GM18951 (cell line): ENCODE measurements at regions not wholly inside any gene's neighbourhood (a gene's known extent, or its start where the extent isn't known, plus 50 kb on each side); places are given as distances from the start of the nearest gene placed in this dataset.
"Not testable (repeated sequence)": the region's sequence is repeated elsewhere in the genome, so short reads cannot be mapped to it uniquely, and the experiment has no call there.

ENCODE experiments used
- POLR2A ChIP-seq: IDR thresholded peaks from 4 replicates; pipeline ENCODE4 v1.6.1; 2011; ENCODE audit warnings: mild to moderate bottlenecking; ENCODE audit not compliant: insufficient read length, insufficient read depth; ENCODE audit errors: extremely low read depth
- in situ Hi-C: fragments of 300-500 bp; cut with MboI; formaldehyde crosslinking; loops from one replicate; pipeline ENCODE4 v1.12.0; 2022; ENCODE audit warnings: low sequenced_read_pairs, mixed read lengths, inconsistent platforms; ENCODE audit not compliant: unreplicated experiment

- no peak for TF ChIP-seq POLR2A
- in situ Hi-C loops: no loop called here
These were observed 480.0 kb downstream of the NLGN4X start for GRCh38 chrX:5748586-5749150.

- in situ Hi-C loops: no loop called here
These were observed 482.4 kb downstream of the NLGN4X start for GRCh38 chrX:5746231-5746630.

GRCh38 chrX:5733501-5733900, 495.2 kb downstream of the NLGN4X start:
- TF ChIP-seq POLR2A: no peak
- in situ Hi-C loops: no loop called here

More at GRCh38 chrX:5746231-5746630, 482.4 kb downstream of the NLGN4X start:
- TF ChIP-seq POLR2A: no peak

GRCh38 chrX:5730556-5730955, 498.1 kb downstream of the NLGN4X start:
- in situ Hi-C loops: no loop called here
- no peak for TF ChIP-seq POLR2A

- in situ Hi-C loops: no loop called here
These were observed 502.4 kb downstream of the NLGN4X start for GRCh38 chrX:5726224-5726623.

GRCh38 chrX:5724123-5724522, 504.5 kb downstream of the NLGN4X start:
- TF ChIP-seq POLR2A: no peak
- in situ Hi-C loops: no loop called here

More at GRCh38 chrX:5726224-5726623, 502.4 kb downstream of the NLGN4X start:
- TF ChIP-seq POLR2A: no peak

- in situ Hi-C loops: no loop called here
- TF ChIP-seq POLR2A: no peak
These were observed 510.0 kb downstream of the NLGN4X start for GRCh38 chrX:5718651-5719050.

- TF ChIP-seq POLR2A: no peak
- in situ Hi-C loops: no loop called here
These were observed 512.0 kb downstream of the NLGN4X start for GRCh38 chrX:5716666-5717065.

- in situ Hi-C loops: no loop called here
- no peak for TF ChIP-seq POLR2A
These were observed 520.4 kb downstream of the NLGN4X start for GRCh38 chrX:5708251-5708650.

- no peak for TF ChIP-seq POLR2A
- in situ Hi-C loops: no loop called here
These were observed 525.8 kb downstream of the NLGN4X start for GRCh38 chrX:5702890-5703289.

- TF ChIP-seq POLR2A: no peak
- in situ Hi-C loops: no loop called here
These were observed 532.7 kb downstream of the NLGN4X start for GRCh38 chrX:5695971-5696370.

- no peak for TF ChIP-seq POLR2A
- in situ Hi-C loops: no loop called here
These were observed 544.7 kb downstream of the NLGN4X start for GRCh38 chrX:5683996-5684395.

GRCh38 chrX:5681159-5681558, 547.5 kb downstream of the NLGN4X start:
- in situ Hi-C loops: no loop called here
- TF ChIP-seq POLR2A: no peak

- TF ChIP-seq POLR2A: no peak
- in situ Hi-C loops: no loop called here
These were observed 554.6 kb downstream of the NLGN4X start for GRCh38 chrX:5674036-5674435.

GRCh38 chrX:5672099-5672498, 556.6 kb downstream of the NLGN4X start:
- in situ Hi-C loops: no loop called here
- no peak for TF ChIP-seq POLR2A

GRCh38 chrX:5666689-5667088, 562.0 kb downstream of the NLGN4X start:
- in situ Hi-C loops: not testable (repeated sequence)
